Hepatocyte (in vitro differentiated cells): ENCODE measurements at regions not wholly inside any gene's neighbourhood (a gene's known extent, or its start where the extent isn't known, plus 50 kb on each side); places are given as distances from the start of the nearest gene placed in this dataset.

ENCODE experiments used
- DNase-seq: peaks from one replicate; pipeline ENCODE4 v3.0.0-alpha.2; 2016; ENCODE audit warnings: low spot score
- H2AFZ ChIP-seq: fragments of 200-600 bp; sonication (generic); 2 replicates; pipeline ENCODE4 v1.6.0; 2016; ENCODE audit warnings: antibody characterized with exemption, mild to moderate bottlenecking
- H3K27ac ChIP-seq: fragments of 200-600 bp; sonication (generic); 2 replicates; pipeline ENCODE4 v1.5.1; 2016; ENCODE audit warnings: mild to moderate bottlenecking
- H3K27me3 ChIP-seq: fragments of 200-600 bp; sonication (generic); 2 replicates; pipeline ENCODE4 v1.6.1; 2016
- H3K36me3 ChIP-seq: fragments of 200-600 bp; sonication (generic); replicated peaks from 2 replicates; pipeline ENCODE4 v1.5.1; 2016; ENCODE audit warnings: low read depth; ENCODE audit not compliant: insufficient read depth
- H3K4me1 ChIP-seq: fragments of 200-600 bp; sonication (generic); 2 replicates; pipeline ENCODE4 v1.5.1; 2016; ENCODE audit warnings: mild to moderate bottlenecking, moderate library complexity; ENCODE audit not compliant: insufficient read depth
- H3K4me2 ChIP-seq: fragments of 200-600 bp; sonication (generic); 2 replicates; pipeline ENCODE4 v1.6.0; 2016
- H3K4me3 ChIP-seq: fragments of 200-600 bp; sonication (generic); 2 replicates; pipeline ENCODE4 v1.5.1; 2016; ENCODE audit warnings: mild to moderate bottlenecking
- H3K79me2 ChIP-seq: fragments of 200-600 bp; sonication (generic); 2 replicates; pipeline ENCODE4 v1.6.0; 2017; ENCODE audit warnings: mild to moderate bottlenecking
- H3K9me2 ChIP-seq: fragments of 200-600 bp; sonication (generic); replicated peaks from 2 replicates; pipeline ENCODE4 v1.6.0; 2017; ENCODE audit warnings: mild to moderate bottlenecking; ENCODE audit not compliant: insufficient read depth
- H3K9me3 ChIP-seq: fragments of 200-600 bp; sonication (generic); 2 replicates; pipeline ENCODE4 v1.5.1; 2016; ENCODE audit warnings: low read depth, mild to moderate bottlenecking
- H4K20me1 ChIP-seq: fragments of 200-600 bp; sonication (generic); 2 replicates; pipeline ENCODE4 v1.6.0; 2016; ENCODE audit warnings: mild to moderate bottlenecking; ENCODE audit not compliant: insufficient read depth, poor library complexity, severe bottlenecking
- CTCF ChIP-seq: fragments of 200-600 bp; sonication (generic); IDR thresholded peaks from 2 replicates; pipeline ENCODE4 v1.5.1; 2016; ENCODE audit warnings: antibody characterized with exemption, mild to moderate bottlenecking; ENCODE audit not compliant: poor library complexity
- EZH2 ChIP-seq: fragments of 200-600 bp; sonication (generic); IDR thresholded peaks from 2 replicates; pipeline ENCODE4 v1.6.1; 2016; ENCODE audit warnings: antibody characterized with exemption, mild to moderate bottlenecking, borderline replicate concordance
- EZH2phosphoT487 ChIP-seq: fragments of 200-600 bp; sonication (generic); IDR thresholded peaks from one replicate; pipeline ENCODE4 v1.6.1; 2018; ENCODE audit warnings: antibody characterized with exemption, mild to moderate bottlenecking, low read depth, moderate library complexity; ENCODE audit not compliant: unreplicated experiment, severe bottlenecking
- WGBS: methylation state at CpG from one replicate; pipeline ENCODE4 v1.1.6; 2016; ENCODE audit warnings: low lambda C conversion rate; ENCODE audit errors: missing lambda C conversion rate; 5-methylcytosine and 5-hydroxymethylcytosine counted together

DNA sequence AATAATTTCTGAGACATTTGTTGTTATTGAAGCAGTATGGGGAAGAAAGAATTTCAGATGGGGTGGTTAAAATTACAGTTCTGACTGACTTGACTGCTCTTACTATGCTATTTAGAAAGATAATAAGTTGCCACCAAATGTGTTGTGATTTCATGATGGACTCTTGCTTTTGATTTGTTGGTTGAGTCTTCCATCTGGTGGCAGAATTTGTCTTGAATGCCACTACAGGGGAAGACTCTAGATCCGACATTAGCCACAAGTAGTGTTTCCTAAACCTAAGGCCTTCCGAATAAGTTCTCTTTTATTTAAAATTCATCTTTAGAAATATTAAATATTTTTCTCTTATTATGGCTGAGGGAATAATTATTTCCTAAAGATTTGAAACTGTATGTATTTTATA is 190.9 kb upstream of the ADGRL4 start:
- Histone ChIP-seq H2AFZ (no peak overlapping the region), H4K20me1 (no peaks in the 10 kb centered on the region)

DNA sequence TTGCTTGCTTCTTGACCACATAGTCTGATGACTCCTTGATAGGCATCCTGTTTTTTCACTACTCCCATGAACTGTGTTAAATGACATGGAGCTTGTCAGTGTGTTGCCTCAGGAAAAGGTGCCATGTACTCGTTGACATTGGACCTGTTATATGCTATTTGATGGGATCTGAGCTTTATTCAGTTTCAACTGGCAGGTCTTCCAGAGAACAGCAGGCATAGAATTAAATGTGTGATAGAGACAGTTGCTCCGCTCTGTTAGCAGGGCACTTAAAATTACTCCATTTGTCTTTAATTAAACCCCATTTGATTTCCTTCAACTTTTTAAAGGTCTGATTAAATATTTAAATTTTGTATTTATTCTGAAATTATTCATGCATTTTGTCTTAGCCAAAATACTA is 189.7 kb upstream of the ADGRL4 start:
- H3K4me1 ChIP-seq, result no peaks in the 10 kb centered on the region
- no peak overlapping the region for H2AFZ ChIP-seq
- 91% methylated on average over 2 of the region's 2 CpGs for WGBS
- no peaks in the 10 kb centered on the region for H3K27me3 ChIP-seq
- H4K20me1 ChIP-seq, result no peaks in the 10 kb centered on the region
- H3K9me2 ChIP-seq, result no peaks in the 10 kb centered on the region
- H3K27ac ChIP-seq, result no peak overlapping the region
- H3K79me2 ChIP-seq, result no peaks in the 10 kb centered on the region
- H3K36me3 ChIP-seq, result no peaks in the 10 kb centered on the region
- no peak for DNase-seq
- H3K4me3 ChIP-seq, result no peak overlapping the region
- TF ChIP-seq EZH2phosphoT487 (no peak), CTCF (no peak), EZH2 (no peak)
- H3K4me2 ChIP-seq, result no peak overlapping the region
- no peaks in the 10 kb centered on the region for H3K9me3 ChIP-seq

More for the DNA sequence above, 190.9 kb upstream of the ADGRL4 start:
- TF ChIP-seq CTCF, result peak; percentile 23
- no peak for TF ChIP-seq EZH2
- Histone ChIP-seq H3K4me2 (no peak overlapping the region), H3K27me3 (no peaks in the 10 kb centered on the region), H3K79me2 (no peaks in the 10 kb centered on the region), H3K4me3 (no peak overlapping the region), H3K9me2 (no peaks in the 10 kb centered on the region), H3K4me1 (no peaks in the 10 kb centered on the region), H3K9me3 (no peaks in the 10 kb centered on the region), H3K36me3 (no peaks in the 10 kb centered on the region), H3K27ac (no peak overlapping the region)
- WGBS, result 90% methylated on average over 2 of the region's 2 CpGs
- DNase-seq, result no peak

DNA sequence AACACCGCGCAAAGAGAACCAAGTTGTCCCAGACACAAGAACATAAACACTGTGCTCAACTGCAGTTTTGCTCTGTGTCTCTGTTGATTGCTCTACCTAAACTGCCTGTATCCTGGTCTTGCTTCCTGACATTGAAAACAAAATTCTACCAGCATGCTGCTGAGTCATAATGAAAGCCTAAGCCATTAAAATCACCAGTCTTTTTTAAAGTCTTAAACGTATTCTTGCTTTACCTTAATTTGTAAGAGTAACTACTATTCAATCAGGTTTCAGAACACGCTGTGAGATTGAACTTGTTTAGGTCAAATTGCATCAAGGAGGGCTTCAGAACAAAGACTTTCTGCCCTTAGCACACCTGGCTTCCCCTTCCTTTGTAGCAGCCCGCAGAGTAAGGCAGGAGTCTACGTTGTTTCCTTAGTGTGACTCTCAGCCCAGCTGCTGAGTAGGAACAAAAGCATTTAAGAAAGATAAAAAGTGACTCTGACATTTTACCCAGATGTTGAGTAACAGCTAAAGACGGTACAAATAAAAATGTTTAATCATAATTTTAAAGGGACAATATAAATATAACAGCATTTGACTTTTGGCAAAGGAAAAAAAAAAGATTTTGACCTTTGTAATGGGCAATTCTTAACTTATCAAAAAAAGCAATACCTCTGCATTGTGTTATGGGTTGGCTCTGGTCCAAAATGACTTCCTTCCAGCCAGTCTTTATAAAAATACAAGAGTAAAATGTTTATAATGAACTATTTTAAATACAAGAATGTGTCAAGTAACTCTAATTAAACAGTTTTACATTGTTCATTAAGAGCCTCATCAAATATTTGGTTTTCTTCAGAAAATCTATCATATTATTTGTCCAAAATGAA is 186.9 kb upstream of the ADGRL4 start:
- no peaks in the 10 kb centered on the region for H3K36me3 ChIP-seq
- no peak for DNase-seq
- H3K27ac ChIP-seq, result no peak overlapping the region
- no peaks in the 10 kb centered on the region for H3K27me3 ChIP-seq
- 45% methylated on average over 7 of the region's 7 CpGs for WGBS
- TF ChIP-seq CTCF, result no peak
- TF ChIP-seq EZH2, result no peak
- TF ChIP-seq EZH2phosphoT487, result no peak
- H3K4me3 ChIP-seq, result no peak overlapping the region
- H3K9me3 ChIP-seq, result no peaks in the 10 kb centered on the region
- no peaks in the 10 kb centered on the region for H4K20me1 ChIP-seq
- H2AFZ ChIP-seq, result no peak overlapping the region
- no peak overlapping the region for H3K4me2 ChIP-seq
- no peaks in the 10 kb centered on the region for H3K9me2 ChIP-seq
- no peaks in the 10 kb centered on the region for H3K4me1 ChIP-seq
- no peaks in the 10 kb centered on the region for H3K79me2 ChIP-seq
